ENCODE measurements at regions not wholly inside any gene's neighbourhood (a gene's known extent, or its start where the extent isn't known, plus 50 kb on each side); places are given as distances from the start of the nearest gene placed in this dataset.
"Not testable (repeated sequence)": the region's sequence is repeated elsewhere in the genome, so short reads cannot be mapped to it uniquely, and the experiment has no call there.

- H3K27ac ChIP-seq, result no peak overlapping the region
- no peak for ATAC-seq
- no peak overlapping the region for H3K4me3 ChIP-seq
- H3K9me3 ChIP-seq, result no peaks in the 10 kb centered on the region
- TF ChIP-seq POLR2A (IDR thresholded peaks at IDR 0.05), result no peak
- TF ChIP-seq EP300 (IDR thresholded peaks at IDR 0.05), result no peak
- TF ChIP-seq CTCF (IDR thresholded peaks at IDR 0.05), result no peak
- no peak for TF ChIP-seq POLR2AphosphoS5 (IDR thresholded peaks at IDR 0.05)
- no peaks in the 10 kb centered on the region for H3K4me1 ChIP-seq
- no peaks in the 10 kb centered on the region for H3K36me3 ChIP-seq
- no peaks in the 10 kb centered on the region for H3K27me3 ChIP-seq
- WGBS, 2 donors (ENCODE audit: low coverage in 1 of 2), result 22 to 46% methylated on average over 2 of the region's 2 CpGs
Observed at GRCh38 chr15:81064253-81064652, 63.5 kb downstream of the TLNRD1 start.

DNA sequence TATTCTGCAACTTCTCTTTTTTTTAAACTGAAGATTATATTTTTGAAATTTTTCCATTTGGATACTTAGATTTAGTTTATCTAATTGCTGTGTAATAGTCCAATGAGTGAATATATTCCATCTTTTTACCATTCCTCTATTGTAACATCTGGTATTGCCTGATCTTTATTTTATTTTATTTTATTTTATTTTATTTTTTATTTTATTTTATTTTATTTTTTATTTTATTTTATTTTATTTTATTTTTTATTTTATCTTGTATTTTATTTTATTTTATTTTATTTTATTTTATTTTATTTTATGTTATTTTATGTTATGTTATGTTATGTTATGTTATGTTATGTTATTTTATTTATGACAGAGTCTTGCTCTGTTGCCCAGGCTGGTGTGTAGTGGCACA lies 66.5 kb upstream of the CFAP161 start:
- not testable (repeated sequence) for H3K27me3 ChIP-seq

GRCh38 chr15:81068516-81068915 lies 65.6 kb upstream of the CFAP161 start:
- WGBS, 2 donors (ENCODE audit: low coverage in 1 of 2), result 93 to 100% methylated on average over 2 to 3 of the region's 4 CpGs
- H3K27me3 ChIP-seq, result no peaks in the 10 kb centered on the region

More for the DNA sequence above, 66.5 kb upstream of the CFAP161 start:
- H3K4me1 ChIP-seq, H3K36me3 ChIP-seq, H3K4me3 ChIP-seq, H3K9me3 ChIP-seq, H3K27ac ChIP-seq, ATAC-seq: not testable (repeated sequence)

GRCh38 chr15:81069356-81069755 lies 64.7 kb upstream of the CFAP161 start:
- no peaks in the 10 kb centered on the region for H3K9me3 ChIP-seq
- ATAC-seq, result no peak
- no peak overlapping the region for H3K27ac ChIP-seq
- no peak overlapping the region for H3K4me3 ChIP-seq
- WGBS, 2 donors (ENCODE audit: low coverage in 1 of 2), result 76 to 83% methylated on average over 4 to 5 of the region's 5 CpGs
- H3K36me3 ChIP-seq, result no peaks in the 10 kb centered on the region
- peaks cover 0 to 8% (median 0%) of the 10 kb centered on the region in 3 donors for H3K4me1 ChIP-seq
- no peaks in the 10 kb centered on the region for H3K27me3 ChIP-seq
- TF ChIP-seq POLR2AphosphoS5 (IDR thresholded peaks at IDR 0.05), result no peak
- no peak for TF ChIP-seq CTCF (IDR thresholded peaks at IDR 0.05)

More at GRCh38 chr15:81068516-81068915, 65.6 kb upstream of the CFAP161 start:
- TF ChIP-seq CTCF (IDR thresholded peaks at IDR 0.05) (no peak), EP300 (IDR thresholded peaks at IDR 0.05) (no peak)
- no peak overlapping the region for H3K4me3 ChIP-seq
- H3K36me3 ChIP-seq, result no peaks in the 10 kb centered on the region
- peaks cover 0 to 8% (median 0%) of the 10 kb centered on the region in 3 donors for H3K4me1 ChIP-seq
- ATAC-seq, result no peak
- H3K9me3 ChIP-seq, result no peaks in the 10 kb centered on the region
- no peak overlapping the region for H3K27ac ChIP-seq

GRCh38 chr15:81069909-81070308 lies 64.2 kb upstream of the CFAP161 start:
- TF ChIP-seq EP300 (IDR thresholded peaks at IDR 0.05) (no peak), POLR2AphosphoS5 (IDR thresholded peaks at IDR 0.05) (no peak), CTCF (IDR thresholded peaks at IDR 0.05) (no peak), POLR2A (IDR thresholded peaks at IDR 0.05) (no peak)
- Histone ChIP-seq H3K4me1 (peaks cover 0 to 8% (median 0%) of the 10 kb centered on the region in 3 donors), H3K9me3 (no peaks in the 10 kb centered on the region), H3K27ac (no peak overlapping the region), H3K36me3 (no peaks in the 10 kb centered on the region), H3K4me3 (no peak overlapping the region), H3K27me3 (no peaks in the 10 kb centered on the region)
- WGBS, 2 donors (ENCODE audit: low coverage in 1 of 2), result 72 to 77% methylated on average over 9 to 11 of the region's 11 CpGs
- no peak for ATAC-seq

DNA sequence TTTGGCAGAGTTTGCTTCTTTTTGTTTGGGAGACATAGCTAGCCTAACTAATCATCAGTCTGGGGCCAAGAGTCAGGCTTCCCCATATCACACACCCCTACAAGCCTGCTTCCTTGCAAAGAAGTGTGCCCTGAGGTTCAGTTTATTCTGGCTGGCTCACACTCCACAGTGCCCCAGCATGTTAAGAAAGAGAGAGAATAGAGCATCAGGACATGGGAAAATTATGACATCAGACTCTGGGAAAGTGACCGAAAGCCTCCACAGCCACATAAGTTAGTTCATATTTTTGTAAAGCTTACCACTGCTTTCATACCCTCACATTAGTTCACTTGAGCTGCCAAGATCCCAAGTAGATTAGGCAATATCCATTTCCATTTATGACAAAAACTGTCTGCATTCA lies 63.0 kb upstream of the CFAP161 start:
- Histone ChIP-seq H3K27me3 (no peaks in the 10 kb centered on the region), H3K36me3 (no peaks in the 10 kb centered on the region), H3K4me3 (no peak overlapping the region), H3K27ac (no peak overlapping the region), H3K9me3 (no peaks in the 10 kb centered on the region), H3K4me1 (peaks cover 0 to 8% (median 0%) of the 10 kb centered on the region in 3 donors)
- peak; percentile 34 for ATAC-seq
- TF ChIP-seq EP300 (IDR thresholded peaks at IDR 0.05), result no peak
- no peak for TF ChIP-seq POLR2A (IDR thresholded peaks at IDR 0.05)
- TF ChIP-seq CTCF (IDR thresholded peaks at IDR 0.05), result no peak
- no peak for TF ChIP-seq POLR2AphosphoS5 (IDR thresholded peaks at IDR 0.05)
- 57% methylated on average over 1 of the region's 1 CpG for WGBS, 2 donors (ENCODE audit: low coverage in 1 of 2)
